Ovary (tissue), 7 donors: ENCODE measurements at regions not wholly inside any gene's neighbourhood (a gene's known extent, or its start where the extent isn't known, plus 50 kb on each side); places are given as distances from the start of the nearest gene placed in this dataset.
"Not testable (repeated sequence)": the region's sequence is repeated elsewhere in the genome, so short reads cannot be mapped to it uniquely, and the experiment has no call there.

Experiments used
- DNase-seq, 5 donors: peaks; one replicate each; pipeline ENCODE4 v3.0.0-alpha.2; 2019 to 2020
- H3K27ac ChIP-seq, 2 donors: fragments of 200-600 bp; one replicate each; pipeline versions ENCODE4 v1.5.1 to v1.8.0; 2019 to 2022
- H3K27me3 ChIP-seq: fragments of 200-600 bp; one replicate; pipeline ENCODE4 v1.8.0; 2022
- H3K36me3 ChIP-seq: fragments of 200-600 bp; sonication (generic); one replicate; pipeline ENCODE4 v1.5.1; 2019
- H3K4me1 ChIP-seq: one replicate; pipeline ENCODE4 v1.8.1; 2013; ENCODE audit warnings: mild to moderate bottlenecking, moderate library complexity; ENCODE audit not compliant: insufficient read depth
- H3K4me3 ChIP-seq: fragments of 200-600 bp; sonication (generic); one replicate; pipeline ENCODE4 v1.5.1; 2017
- H3K9me3 ChIP-seq, 2 donors: fragments of 200-600 bp in 1 of 2; sonication (generic) in 1 of 2; one replicate each; pipeline versions ENCODE4 v1.5.1 to v1.8.1; 2013 to 2019; ENCODE audit warnings: mild to moderate bottlenecking in 1 of 2, moderate library complexity in 1 of 2
- EP300 ChIP-seq: sonication (generic); formaldehyde crosslinking; IDR thresholded peaks from one replicate; pipeline ENCODE4 v1.6.1; 2017; ENCODE audit warnings: antibody characterized with exemption
- POLR2A ChIP-seq: fragments of 450-650 bp; IDR thresholded peaks from one replicate; pipeline ENCODE4 v1.6.1; 2017; ENCODE audit warnings: antibody characterized with exemption, mild to moderate bottlenecking, moderate library complexity
- WGBS, 3 donors: extraction: QIAGEN DNeasy Blood & Tissue Kit in 1 of 3; methylation state at CpG; one replicate each; pipeline versions ENCODE4 v1.1.5 to v1.1.7; 2013 to 2017; 5-methylcytosine and 5-hydroxymethylcytosine counted together
- intact Hi-C, 4 donors: fragments of 100-400 bp; cut with DNase I; formaldehyde crosslinking; loops; one replicate each; pipeline versions ENCODE4 v1.11.0 to v1.15.1; 2022 to 2023
- TF ChIP-seq, protein P1 (sequence below), 3 donors: fragments of 450-650 bp in 2 of 3; fragments of 200-600 bp in 1 of 3; IDR thresholded peaks; one replicate each; pipeline versions ENCODE4 v1.5.1 to v1.8.0; 2016 to 2022; ENCODE audit warnings: antibody characterized with exemption in 3 of 3, mild to moderate bottlenecking in 1 of 3
- donor health status: DM: no; HTN: no; CAD: no; lungs with moderate emphysema.
- donor health status: DM: no; HTN: no; CAD: no.
- donor health status: Bipolar disorder and iron deficiency.
- donor health status: DM: no; HTN: no; CAD: no.
- donor health status: DM: yes; HTN: yes; CAD: no.

DNA sequence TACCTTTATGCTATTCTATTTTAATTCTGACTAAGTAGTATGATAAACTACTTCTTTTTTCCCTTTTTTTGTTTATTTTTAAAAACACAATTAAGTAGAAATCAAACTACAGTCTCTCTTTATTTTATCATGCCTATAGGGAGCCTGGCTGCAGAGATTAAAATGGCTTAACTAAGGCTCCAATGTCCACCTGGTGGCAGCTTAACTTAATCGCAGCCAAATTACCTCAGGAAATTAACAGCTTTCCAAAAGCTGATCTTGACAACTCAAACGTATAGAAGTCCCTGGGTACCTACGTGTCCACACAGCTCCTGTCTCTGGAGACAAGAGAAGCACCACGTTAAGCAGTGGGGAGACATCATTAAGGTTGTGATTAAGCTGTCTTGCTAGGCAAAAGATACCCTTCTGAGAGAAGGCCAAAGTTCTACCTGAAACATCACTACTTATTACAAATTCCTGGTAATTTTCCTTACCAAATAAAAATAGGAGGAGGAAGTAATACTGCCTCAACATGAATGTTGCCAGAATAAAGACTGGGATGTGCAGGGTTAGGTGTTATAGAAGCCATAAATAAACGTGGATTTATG, 63.2 kb upstream of the SNX19 start:
- H3K36me3 ChIP-seq = no peaks in the 10 kb centered on the region
- no peaks in the 10 kb centered on the region for H3K4me1 ChIP-seq
- no peak overlapping the region for H3K27ac ChIP-seq
- H3K9me3 ChIP-seq = peaks cover 0 to 4% of the 10 kb centered on the region in 2 donors
- 4 to 8% (median 6%) methylated on average over 5 of the region's 5 CpGs for WGBS, 3 donors
- H3K27me3 ChIP-seq = no peaks in the 10 kb centered on the region
- TF ChIP-seq, protein P1, sequence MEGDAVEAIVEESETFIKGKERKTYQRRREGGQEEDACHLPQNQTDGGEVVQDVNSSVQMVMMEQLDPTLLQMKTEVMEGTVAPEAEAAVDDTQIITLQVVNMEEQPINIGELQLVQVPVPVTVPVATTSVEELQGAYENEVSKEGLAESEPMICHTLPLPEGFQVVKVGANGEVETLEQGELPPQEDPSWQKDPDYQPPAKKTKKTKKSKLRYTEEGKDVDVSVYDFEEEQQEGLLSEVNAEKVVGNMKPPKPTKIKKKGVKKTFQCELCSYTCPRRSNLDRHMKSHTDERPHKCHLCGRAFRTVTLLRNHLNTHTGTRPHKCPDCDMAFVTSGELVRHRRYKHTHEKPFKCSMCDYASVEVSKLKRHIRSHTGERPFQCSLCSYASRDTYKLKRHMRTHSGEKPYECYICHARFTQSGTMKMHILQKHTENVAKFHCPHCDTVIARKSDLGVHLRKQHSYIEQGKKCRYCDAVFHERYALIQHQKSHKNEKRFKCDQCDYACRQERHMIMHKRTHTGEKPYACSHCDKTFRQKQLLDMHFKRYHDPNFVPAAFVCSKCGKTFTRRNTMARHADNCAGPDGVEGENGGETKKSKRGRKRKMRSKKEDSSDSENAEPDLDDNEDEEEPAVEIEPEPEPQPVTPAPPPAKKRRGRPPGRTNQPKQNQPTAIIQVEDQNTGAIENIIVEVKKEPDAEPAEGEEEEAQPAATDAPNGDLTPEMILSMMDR (IDR thresholded peaks at IDR 0.05) = no peak
- TF ChIP-seq EP300 = no peak
- TF ChIP-seq POLR2A = no peak
- no peak overlapping the region for H3K4me3 ChIP-seq
- DNase-seq = no peak
- intact Hi-C loops = no loop called here

DNA sequence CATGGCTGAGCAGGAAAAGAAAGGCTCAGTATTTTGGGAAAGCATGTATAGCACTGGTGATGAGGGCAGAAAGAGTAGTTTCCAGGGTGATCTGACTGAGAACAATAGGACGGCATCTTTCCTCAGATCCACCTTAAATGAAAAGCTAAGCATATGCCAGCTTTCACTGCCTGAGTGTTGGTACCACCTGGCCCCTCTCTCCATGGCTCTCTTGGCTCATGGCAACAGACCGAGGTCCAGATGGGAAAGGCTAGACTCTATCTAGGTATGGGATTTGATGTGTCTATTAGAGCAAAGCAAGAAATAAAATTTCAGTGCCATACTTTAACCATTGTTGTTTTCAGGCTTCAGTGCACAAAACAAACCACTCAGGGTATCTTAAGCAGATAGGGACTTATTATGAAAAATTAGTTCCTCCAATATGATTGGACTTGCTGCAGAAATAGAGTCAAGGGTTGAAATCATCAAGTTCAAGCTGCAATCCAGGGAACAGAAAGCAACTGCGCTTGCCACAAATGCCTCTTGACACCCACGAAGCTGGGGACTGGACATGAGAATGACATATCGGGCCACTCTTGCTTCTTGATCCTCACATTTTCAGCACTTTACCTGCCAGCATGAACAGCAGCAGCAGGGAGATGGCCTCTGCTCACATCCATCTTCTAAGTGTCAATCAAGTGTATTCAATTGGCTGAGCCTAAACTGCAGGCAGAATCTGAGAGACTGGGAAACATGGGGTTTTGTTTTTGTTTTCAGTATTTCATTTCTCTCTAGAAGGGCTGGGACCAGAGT, 64.0 kb upstream of the SNX19 start:
- Histone ChIP-seq H3K4me1 (no peaks in the 10 kb centered on the region), H3K36me3 (no peaks in the 10 kb centered on the region), H3K27ac (no peak overlapping the region), H3K27me3 (no peaks in the 10 kb centered on the region), H3K4me3 (no peak overlapping the region), H3K9me3 (peaks cover 0 to 4% of the 10 kb centered on the region in 2 donors)
- TF ChIP-seq POLR2A (no peak), EP300 (no peak)
- TF ChIP-seq, protein P1 (IDR thresholded peaks at IDR 0.05) = no peak
- intact Hi-C loops = no loop called here
- no peak for DNase-seq
- 72 to 79% (median 73%) methylated on average over 5 of the region's 5 CpGs for WGBS, 3 donors

DNA sequence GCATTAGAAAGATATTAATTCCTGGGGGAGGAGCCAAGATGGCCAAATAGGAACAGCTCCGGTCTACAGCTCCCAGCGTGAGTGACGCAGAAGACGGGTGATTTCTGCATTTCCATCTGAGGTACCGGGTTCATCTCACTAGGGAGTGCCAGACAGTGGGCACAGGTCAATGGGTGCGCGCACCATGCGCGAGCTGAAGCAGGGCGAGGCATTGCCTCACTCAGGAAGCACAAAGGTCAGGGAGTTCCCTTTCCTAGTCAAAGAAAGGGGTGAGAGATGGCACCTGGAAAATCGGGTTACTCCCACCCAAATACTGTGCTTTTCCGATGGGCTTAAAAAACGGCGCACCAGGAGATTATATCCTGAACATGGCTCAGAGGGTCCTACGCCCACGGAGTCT, 68.0 kb upstream of the SNX19 start:
- 94 to 95% (median 95%) methylated on average over 16 of the region's 16 CpGs for whole genome bisulfite sequencing, 3 donors
- H3K27me3 ChIP-seq, H3K4me3 ChIP-seq, H3K27ac ChIP-seq, DNase-seq, H3K4me1 ChIP-seq, H3K9me3 ChIP-seq, H3K36me3 ChIP-seq, intact Hi-C loops: not testable (repeated sequence)

DNA sequence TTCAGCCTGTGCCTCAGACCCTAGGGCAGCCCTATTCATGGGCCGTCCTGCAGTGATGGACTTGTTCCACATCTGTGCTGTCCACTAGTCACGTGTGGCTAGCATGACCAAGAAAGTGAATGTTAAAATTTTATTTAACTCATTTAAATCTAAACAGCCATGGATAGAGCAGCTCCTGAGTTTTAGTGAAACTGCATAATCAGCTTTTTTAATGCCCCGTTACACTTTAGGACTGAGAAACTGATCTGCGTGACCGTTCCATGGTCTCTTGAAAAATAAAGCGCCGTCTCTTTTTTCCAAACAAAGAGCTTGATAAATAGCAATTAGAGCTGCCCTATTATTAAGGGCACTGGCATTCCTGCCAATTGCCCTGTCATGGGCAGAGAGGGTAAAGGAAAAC, 76.5 kb upstream of the SNX19 start:
- no peaks in the 10 kb centered on the region for H3K36me3 ChIP-seq
- DNase-seq = no peak

More for the DNA sequence above, 76.5 kb upstream of the SNX19 start:
- Histone ChIP-seq H3K4me1 (no peaks in the 10 kb centered on the region), H3K27me3 (no peaks in the 10 kb centered on the region), H3K4me3 (no peak overlapping the region), H3K27ac (no peak overlapping the region), H3K9me3 (no peaks in the 10 kb centered on the region)
- 75 to 82% (median 79%) methylated on average over 7 of the region's 7 CpGs for WGBS, 3 donors
- intact Hi-C loops = loop anchor here in 1 of 4 donors (10.0 kb wide), 1 partner anchor 1862 kb away; no protein-coding TSS in a partner anchor
- TF ChIP-seq POLR2A (no peak), EP300 (no peak)
- TF ChIP-seq, protein P1 (IDR thresholded peaks at IDR 0.05) = no peak
